ENCODE measurements at regions not wholly inside any gene's neighbourhood (a gene's known extent, or its start where the extent isn't known, plus 50 kb on each side); places are given as distances from the start of the nearest gene placed in this dataset.
A peak's percentile ranks its signal among the peaks of the same experiment; 100 is the strongest.

DNA sequence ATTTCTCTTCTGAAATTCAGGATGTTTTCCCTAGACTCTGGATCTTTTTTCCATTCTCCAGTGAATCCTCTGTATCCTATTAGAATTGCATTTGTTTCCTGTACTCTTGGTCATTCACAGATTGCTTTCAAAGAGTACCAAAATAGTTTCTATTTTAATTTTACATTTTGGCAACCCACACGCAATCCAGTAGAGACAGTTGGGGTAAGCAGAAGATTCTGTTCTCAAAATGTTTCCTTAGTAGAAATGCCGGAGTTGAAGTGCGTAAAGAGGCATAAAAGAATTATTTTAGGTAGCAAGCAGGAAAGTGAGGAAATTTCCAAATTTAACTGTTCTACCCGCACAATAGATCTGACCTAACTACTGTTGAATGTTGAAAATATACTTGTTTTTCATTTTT is 842.4 kb downstream of the LUZP2 start:
- no peak overlapping the region for H2AFZ ChIP-seq (ENCODE audit: low read length)
- H3K79me2 ChIP-seq (ENCODE audit: control insufficient read depth, insufficient read depth, low read length), result no peaks in the 10 kb centered on the region
- H3K9me3 ChIP-seq (ENCODE audit: control insufficient read depth, insufficient read depth, low read depth, low read length), result no peaks in the 10 kb centered on the region
- TF ChIP-seq EZH2 (IDR thresholded peaks at IDR 0.05; ENCODE audit: low read length, missing control alignments), result no peak
- TF ChIP-seq, protein P1, sequence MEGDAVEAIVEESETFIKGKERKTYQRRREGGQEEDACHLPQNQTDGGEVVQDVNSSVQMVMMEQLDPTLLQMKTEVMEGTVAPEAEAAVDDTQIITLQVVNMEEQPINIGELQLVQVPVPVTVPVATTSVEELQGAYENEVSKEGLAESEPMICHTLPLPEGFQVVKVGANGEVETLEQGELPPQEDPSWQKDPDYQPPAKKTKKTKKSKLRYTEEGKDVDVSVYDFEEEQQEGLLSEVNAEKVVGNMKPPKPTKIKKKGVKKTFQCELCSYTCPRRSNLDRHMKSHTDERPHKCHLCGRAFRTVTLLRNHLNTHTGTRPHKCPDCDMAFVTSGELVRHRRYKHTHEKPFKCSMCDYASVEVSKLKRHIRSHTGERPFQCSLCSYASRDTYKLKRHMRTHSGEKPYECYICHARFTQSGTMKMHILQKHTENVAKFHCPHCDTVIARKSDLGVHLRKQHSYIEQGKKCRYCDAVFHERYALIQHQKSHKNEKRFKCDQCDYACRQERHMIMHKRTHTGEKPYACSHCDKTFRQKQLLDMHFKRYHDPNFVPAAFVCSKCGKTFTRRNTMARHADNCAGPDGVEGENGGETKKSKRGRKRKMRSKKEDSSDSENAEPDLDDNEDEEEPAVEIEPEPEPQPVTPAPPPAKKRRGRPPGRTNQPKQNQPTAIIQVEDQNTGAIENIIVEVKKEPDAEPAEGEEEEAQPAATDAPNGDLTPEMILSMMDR (conservative IDR thresholded peaks at IDR 0.05 in 1 of 2, IDR thresholded peaks at IDR 0.05 in 1 of 2; ENCODE audit: low read depth in 1 of 2, low read length in 2 of 2), result no peak
- no peak overlapping the region for H3K4me3 ChIP-seq (replicated peaks in 1 of 4; ENCODE audit: control extremely low read depth in 1 of 4, insufficient read depth in 1 of 4, low read depth in 3 of 4, low read length in 4 of 4)
- H3K9ac ChIP-seq (ENCODE audit: insufficient read depth, low read length), result no peak overlapping the region
- no peak overlapping the region for H3K4me2 ChIP-seq (ENCODE audit: extremely low read depth, insufficient read depth, low read length)
- H4K20me1 ChIP-seq (ENCODE audit: control insufficient read depth, extremely low read depth, insufficient read depth, low read length), result no peaks in the 10 kb centered on the region
- H3K27ac ChIP-seq (ENCODE audit: insufficient read depth, low read length), result no peak overlapping the region
- H3K36me3 ChIP-seq (ENCODE audit: control insufficient read depth, insufficient read depth, low read length), result no peaks in the 10 kb centered on the region
- no peaks in the 10 kb centered on the region for H3K27me3 ChIP-seq (ENCODE audit: control insufficient read depth, insufficient read depth, low read length)
- no peaks in the 10 kb centered on the region for H3K4me1 ChIP-seq (ENCODE audit: control insufficient read depth, extremely low read depth, insufficient read depth, low read length)
- DNase-seq (ENCODE audit: low read depth in 2 of 2), result no peak

GRCh38 chr11:25349537-25349936 is 852.7 kb downstream of the LUZP2 start:
- Histone ChIP-seq H3K9me3 (ENCODE audit: control insufficient read depth, insufficient read depth, low read depth, low read length) (no peaks in the 10 kb centered on the region), H3K4me1 (ENCODE audit: control insufficient read depth, extremely low read depth, insufficient read depth, low read length) (no peaks in the 10 kb centered on the region), H2AFZ (ENCODE audit: low read length) (no peak overlapping the region), H3K36me3 (ENCODE audit: control insufficient read depth, insufficient read depth, low read length) (no peaks in the 10 kb centered on the region), H3K27ac (ENCODE audit: insufficient read depth, low read length) (no peak overlapping the region), H3K9ac (ENCODE audit: insufficient read depth, low read length) (no peak overlapping the region), H3K4me3 (replicated peaks in 1 of 4; ENCODE audit: control extremely low read depth in 1 of 4, insufficient read depth in 1 of 4, low read depth in 3 of 4, low read length in 4 of 4) (no peak overlapping the region), H3K27me3 (ENCODE audit: control insufficient read depth, insufficient read depth, low read length) (no peaks in the 10 kb centered on the region), H3K79me2 (ENCODE audit: control insufficient read depth, insufficient read depth, low read length) (no peaks in the 10 kb centered on the region), H4K20me1 (ENCODE audit: control insufficient read depth, extremely low read depth, insufficient read depth, low read length) (no peaks in the 10 kb centered on the region), H3K4me2 (ENCODE audit: extremely low read depth, insufficient read depth, low read length) (no peak overlapping the region)
- DNase-seq (ENCODE audit: low read depth in 2 of 2), result peak in 1 of 2 donors; percentile 2
- no peak for TF ChIP-seq EZH2 (IDR thresholded peaks at IDR 0.05; ENCODE audit: low read length, missing control alignments)
- TF ChIP-seq, protein P1 (conservative IDR thresholded peaks at IDR 0.05 in 1 of 2, IDR thresholded peaks at IDR 0.05 in 1 of 2; ENCODE audit: low read depth in 1 of 2, low read length in 2 of 2), result no peak

DNA sequence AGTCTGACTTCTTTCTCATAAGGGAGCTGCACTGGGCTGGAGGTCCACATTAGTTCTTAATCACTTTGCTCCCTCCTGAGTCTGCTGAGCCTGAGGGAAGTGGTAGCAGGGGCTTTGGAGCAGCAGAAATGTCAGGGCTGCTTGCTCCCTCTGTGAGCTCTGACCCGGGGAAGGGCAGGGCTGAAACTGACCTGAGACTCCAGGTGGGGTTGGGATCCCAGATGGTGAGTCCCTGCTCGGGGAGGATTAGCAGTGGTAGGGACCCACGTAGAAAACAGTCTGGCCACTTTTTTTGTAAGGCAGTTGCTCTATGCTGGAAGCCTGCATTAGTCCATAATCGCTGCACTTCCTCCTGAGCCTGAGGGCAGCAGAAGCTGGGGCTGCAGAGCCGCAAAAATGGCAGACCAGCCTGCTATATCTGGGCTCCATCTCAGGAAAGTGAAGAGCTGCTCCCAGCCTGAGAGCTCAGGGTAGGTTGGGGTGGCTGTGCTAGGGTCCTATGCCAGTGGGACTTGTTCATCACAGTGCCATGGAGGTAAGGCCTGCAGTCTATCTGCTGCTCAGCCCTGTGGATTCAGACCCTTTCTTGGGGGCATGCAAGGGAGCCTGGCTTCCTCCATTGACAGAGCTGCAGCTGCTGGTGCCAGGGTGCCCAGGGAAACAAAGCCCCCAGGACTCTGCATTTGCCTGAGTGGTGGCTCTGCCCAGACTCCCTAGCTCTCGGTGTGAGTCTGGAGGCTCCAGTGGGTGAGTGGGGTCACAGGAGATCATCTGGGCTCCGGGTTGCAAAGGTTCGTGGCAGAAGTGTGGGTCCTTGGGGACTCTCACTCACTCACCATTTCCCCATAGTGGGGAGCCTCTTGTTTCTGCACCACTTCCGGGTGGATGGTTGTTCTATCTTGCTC is 854.3 kb downstream of the LUZP2 start:
- Histone ChIP-seq H3K9me3 (ENCODE audit: control insufficient read depth, insufficient read depth, low read depth, low read length) (no peaks in the 10 kb centered on the region), H3K4me1 (ENCODE audit: control insufficient read depth, extremely low read depth, insufficient read depth, low read length) (no peaks in the 10 kb centered on the region), H2AFZ (ENCODE audit: low read length) (no peak overlapping the region), H3K27ac (ENCODE audit: insufficient read depth, low read length) (no peak overlapping the region), H3K79me2 (ENCODE audit: control insufficient read depth, insufficient read depth, low read length) (no peaks in the 10 kb centered on the region), H3K9ac (ENCODE audit: insufficient read depth, low read length) (no peak overlapping the region), H3K27me3 (ENCODE audit: control insufficient read depth, insufficient read depth, low read length) (no peaks in the 10 kb centered on the region), H3K4me3 (replicated peaks in 1 of 4; ENCODE audit: control extremely low read depth in 1 of 4, insufficient read depth in 1 of 4, low read depth in 3 of 4, low read length in 4 of 4) (no peak overlapping the region), H4K20me1 (ENCODE audit: control insufficient read depth, extremely low read depth, insufficient read depth, low read length) (no peaks in the 10 kb centered on the region), H3K4me2 (ENCODE audit: extremely low read depth, insufficient read depth, low read length) (no peak overlapping the region), H3K36me3 (ENCODE audit: control insufficient read depth, insufficient read depth, low read length) (no peaks in the 10 kb centered on the region)
- DNase-seq (ENCODE audit: low read depth in 2 of 2), result no peak
- no peak for TF ChIP-seq EZH2 (IDR thresholded peaks at IDR 0.05; ENCODE audit: low read length, missing control alignments)
- TF ChIP-seq, protein P1 (conservative IDR thresholded peaks at IDR 0.05 in 1 of 2, IDR thresholded peaks at IDR 0.05 in 1 of 2; ENCODE audit: low read depth in 1 of 2, low read length in 2 of 2), result no peak

Measured in fibroblast of lung (primary cell).